ENCODE measurements at regions not wholly inside any gene's neighbourhood (a gene's known extent, or its start where the extent isn't known, plus 50 kb on each side); places are given as distances from the start of the nearest gene placed in this dataset.
"Not testable (repeated sequence)": the region's sequence is repeated elsewhere in the genome, so short reads cannot be mapped to it uniquely, and the experiment has no call there.

- no peak for DNase-seq (ENCODE audit: low spot score)
Measured at GRCh38 chr18:78487649-78488048, 492.0 kb upstream of the SALL3 start.

GRCh38 chr18:78492064-78492812 is 487.4 kb upstream of the SALL3 start:
- no peak for DNase-seq (ENCODE audit: low spot score)

GRCh38 chr18:78492813-78493371 is 486.7 kb upstream of the SALL3 start:
- DNase-seq (ENCODE audit: low spot score) = no peak

DNA sequence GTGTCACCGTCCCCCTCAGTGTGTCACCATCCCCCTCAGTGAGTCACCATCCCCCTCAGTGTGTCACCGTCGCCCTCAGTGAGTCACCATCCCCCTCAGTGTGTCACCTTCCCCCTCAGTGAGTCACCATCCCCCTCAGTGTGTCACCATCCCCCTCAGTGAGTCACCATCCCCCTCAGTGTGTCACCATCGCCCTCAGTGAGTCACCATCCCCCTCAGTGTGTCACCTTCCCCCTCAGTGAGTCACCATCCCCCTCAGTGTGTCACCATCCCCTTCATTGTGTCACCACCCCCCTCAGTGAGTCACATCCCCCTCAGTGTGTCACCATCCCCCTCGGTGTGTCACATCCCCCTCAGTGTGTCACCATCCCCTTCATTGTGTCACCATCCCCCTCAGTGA is 486.1 kb upstream of the SALL3 start:
- DNase-seq (ENCODE audit: low spot score) = not testable (repeated sequence)

DNA sequence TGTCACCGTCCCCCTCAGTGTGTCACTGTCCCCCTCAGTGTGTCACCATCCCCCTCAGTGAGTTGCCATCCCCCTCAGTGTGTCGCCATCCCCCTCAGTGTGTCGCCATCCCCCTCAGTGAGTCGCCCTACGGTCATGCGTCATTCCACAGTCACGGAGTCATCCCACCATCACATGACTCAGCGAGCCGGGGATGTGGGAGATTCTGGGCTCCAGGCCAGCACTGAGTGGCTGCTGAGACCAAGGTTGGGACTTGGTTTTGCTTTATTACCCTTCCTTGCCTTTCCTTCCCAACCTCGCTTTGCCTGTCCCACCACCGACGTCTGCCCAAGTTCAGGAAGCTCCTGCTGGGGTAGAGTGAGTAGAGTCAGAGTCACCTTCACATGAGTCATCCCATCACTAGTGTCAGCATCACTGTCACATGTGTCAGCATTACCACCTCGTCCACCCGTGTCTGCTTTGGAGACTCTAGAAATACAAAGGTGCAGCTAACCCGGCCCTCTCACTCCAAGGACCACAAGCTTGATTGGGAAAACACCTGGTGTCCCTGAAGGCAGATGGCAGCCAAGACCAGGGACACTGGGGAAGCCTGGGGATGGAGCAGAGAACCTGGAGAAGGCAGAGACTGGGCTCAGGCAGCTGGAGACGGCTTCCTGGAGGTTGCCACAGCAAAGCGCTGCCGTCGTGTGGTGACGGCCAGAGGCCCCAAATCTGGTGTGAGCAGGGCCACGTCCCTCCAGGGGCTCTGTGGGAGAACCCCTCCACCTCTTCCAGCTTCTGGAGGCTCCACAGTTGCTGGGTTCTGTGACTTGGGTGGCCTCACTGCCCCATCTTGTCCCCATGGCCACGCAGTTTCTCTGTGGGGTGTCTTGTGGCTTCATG is 485.2 kb upstream of the SALL3 start:
- DNase-seq (ENCODE audit: low spot score) = no peak

DNA sequence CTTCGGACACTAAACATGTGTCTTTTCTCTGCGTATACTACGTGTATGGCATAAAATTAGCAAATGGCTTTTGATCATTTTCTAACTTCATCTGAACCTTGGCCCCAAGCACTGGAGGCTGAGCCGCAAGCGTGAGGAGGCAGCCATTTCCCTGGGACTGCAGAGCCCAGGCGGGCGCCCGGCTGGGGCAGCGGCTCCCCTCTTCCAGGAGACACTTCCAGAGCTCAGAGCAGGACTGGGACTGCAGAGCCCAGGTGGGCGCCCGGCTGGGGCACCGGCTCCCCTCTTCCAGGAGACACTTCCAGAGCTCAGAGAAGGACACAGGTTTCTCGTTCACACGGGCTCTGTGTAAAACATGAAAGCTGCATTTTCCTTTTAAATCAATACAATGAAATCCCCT is 484.1 kb upstream of the SALL3 start:
- DNase-seq (ENCODE audit: low spot score) = no peak

- DNase-seq (ENCODE audit: low spot score) = no peak
Measured at GRCh38 chr18:78496079-78496478, 483.5 kb upstream of the SALL3 start.

GRCh38 chr18:78497641-78498040 is 482.0 kb upstream of the SALL3 start:
- DNase-seq (ENCODE audit: low spot score) = no peak

DNA sequence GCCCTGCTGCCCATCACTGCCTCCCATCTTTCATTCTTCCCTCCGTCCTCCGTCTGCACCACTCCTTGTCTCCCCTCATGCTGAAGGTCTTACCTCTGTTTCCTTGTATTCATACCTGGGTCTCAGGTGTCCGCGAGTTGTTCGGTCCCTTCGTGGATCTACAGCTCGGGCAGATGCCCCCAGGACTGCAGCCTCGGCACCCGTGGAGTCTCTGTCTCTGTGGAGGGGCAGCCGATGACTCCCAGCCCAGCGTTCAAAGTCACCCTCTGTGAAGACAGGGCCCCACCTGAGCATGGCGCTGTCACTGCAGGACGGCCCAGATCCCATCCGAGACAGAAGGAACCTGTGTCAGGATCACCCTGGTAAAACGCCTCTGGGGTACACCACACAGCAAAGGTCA is 480.0 kb upstream of the SALL3 start:
- DNase-seq (ENCODE audit: low spot score) = no peak

DNA sequence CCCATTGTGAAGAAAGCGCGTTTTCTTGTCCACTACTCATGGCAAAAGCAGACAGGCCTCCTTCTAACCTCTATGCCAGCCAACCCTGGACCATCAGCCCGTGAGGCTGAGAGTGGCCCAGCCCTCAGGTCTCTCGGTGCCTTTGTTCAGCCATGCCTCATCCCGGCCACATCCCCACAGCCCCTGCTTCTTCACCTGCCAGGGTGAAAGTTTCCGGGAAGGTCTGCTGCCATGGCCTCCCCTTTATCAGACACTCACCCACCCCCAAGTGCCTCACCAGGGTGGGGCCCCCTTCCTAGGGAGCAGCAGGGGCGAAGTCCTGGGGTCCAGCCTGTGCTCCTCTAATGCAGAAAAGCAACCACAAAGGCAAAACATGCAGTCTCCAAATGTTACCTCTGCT is 478.4 kb upstream of the SALL3 start:
- DNase-seq (ENCODE audit: low spot score) = no peak

GRCh38 chr18:78503129-78503528 is 476.5 kb upstream of the SALL3 start:
- no peak for DNase-seq (ENCODE audit: low spot score)

GRCh38 chr18:78505851-78506461 is 473.7 kb upstream of the SALL3 start:
- DNase-seq (ENCODE audit: low spot score) = no peak

DNA sequence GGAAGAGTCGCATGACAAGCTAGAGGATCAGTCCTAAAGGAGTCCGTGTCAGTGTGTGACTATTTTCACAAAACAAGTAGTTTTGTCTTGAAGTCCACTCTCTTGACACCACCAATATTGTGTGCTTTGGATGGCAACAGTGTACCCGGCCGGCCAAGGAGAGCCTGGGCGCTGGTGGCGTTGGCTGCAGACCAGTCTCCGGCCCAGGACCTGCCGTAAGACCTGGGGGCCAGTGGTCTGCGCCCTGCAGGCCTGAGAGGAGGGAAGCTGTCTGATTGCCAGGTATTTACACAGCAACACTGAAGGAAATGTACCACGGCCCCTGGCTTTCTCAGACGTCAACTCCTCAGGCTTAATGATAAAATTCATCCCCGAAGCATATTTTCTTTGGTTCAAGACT is 472.4 kb upstream of the SALL3 start:
- DNase-seq (ENCODE audit: low spot score) = no peak

DNA sequence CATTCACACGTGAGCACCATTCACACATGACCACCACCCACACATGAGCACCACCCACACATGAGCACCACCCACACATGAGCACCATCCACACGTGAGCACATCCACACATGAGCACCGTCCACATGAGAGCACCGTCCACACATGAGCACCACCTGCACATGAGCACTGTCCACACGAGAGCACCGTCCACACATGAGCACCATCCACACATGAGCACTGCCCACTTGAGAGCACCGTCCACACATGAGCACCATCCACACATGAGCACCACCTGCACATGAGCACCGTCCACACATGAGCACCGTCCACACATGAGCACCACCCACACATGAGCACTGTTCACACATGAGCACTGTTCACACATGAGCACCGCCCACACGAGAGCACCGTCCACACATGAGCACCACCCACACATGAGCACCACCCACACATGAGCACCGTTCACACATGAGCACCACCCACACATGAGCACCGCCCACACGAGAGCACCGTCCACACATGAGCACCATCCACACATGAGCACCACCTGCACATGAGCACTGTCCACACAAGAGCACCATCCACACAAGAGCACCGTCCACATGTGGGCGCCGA is 471.3 kb upstream of the SALL3 start:
- not testable (repeated sequence) for DNase-seq (ENCODE audit: low spot score)

DNA sequence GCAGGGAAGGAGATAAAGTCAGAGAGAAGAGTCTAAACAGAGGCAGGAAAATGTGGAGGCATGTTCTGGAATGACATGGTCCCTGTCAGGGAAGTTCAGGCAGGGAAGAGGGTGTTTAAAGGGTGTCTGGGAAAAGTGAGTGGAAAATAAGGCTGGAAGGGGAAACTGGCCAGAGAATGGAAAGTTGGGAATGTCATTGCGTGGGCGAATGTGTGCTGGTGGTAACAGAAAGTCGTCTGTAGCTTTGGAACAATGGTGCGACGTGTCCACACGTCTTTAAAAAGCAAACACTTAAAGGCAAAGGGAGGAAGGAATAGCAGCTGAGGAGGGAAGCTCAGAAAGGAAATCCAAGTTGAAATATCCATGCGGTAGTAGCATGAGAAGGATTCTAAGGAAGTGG is 469.5 kb upstream of the SALL3 start:
- DNase-seq (ENCODE audit: low spot score) = no peak

GRCh38 chr18:78510636-78511035 is 469.0 kb upstream of the SALL3 start:
- DNase-seq (ENCODE audit: low spot score) = no peak

GRCh38 chr18:78511666-78512601 is 467.7 kb upstream of the SALL3 start:
- DNase-seq (ENCODE audit: low spot score) = no peak

- DNase-seq (ENCODE audit: low spot score) = peak; percentile 47
Measured at GRCh38 chr18:78514910-78515670, 464.5 kb upstream of the SALL3 start.

- peak; percentile 68 for DNase-seq (ENCODE audit: low spot score)
Measured at GRCh38 chr18:78517328-78517727, 462.3 kb upstream of the SALL3 start.

DNA sequence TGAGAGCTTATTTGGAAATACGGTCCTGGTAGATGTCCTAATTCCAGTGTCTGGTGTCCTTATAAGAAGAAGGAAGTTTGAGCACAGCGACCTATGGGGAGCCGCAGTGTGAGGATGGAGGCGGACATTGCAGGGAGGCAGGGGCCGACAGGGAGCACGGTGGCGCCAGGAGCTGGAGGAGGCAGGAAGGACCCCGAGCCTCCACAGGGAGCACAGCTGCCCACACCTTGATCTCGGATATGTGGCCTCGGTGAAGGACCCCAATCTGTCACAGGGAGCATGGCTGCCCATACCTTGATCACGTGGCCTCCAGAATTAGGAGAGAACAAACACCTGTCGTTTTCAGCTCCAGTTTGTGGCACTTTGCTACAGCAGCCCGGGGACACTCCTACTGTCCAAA is 461.6 kb upstream of the SALL3 start:
- DNase-seq (ENCODE audit: low spot score) = peak; percentile 69
